HCT116 (cell line): ENCODE measurements at regions not wholly inside any gene's neighbourhood (a gene's known extent, or its start where the extent isn't known, plus 50 kb on each side); places are given as distances from the start of the nearest gene placed in this dataset.

Experiments
- ATAC-seq: fragments of 200-7000 bp; cut with Tn5 transposase; 2 replicates; pipeline ENCODE4 v1.9.1; 2020; ENCODE audit warnings: mild to moderate bottlenecking, moderate library complexity
- BruUV-seq: library from RNA; stranded (reverse); fragments of 400-500 nt; replicated peaks from 2 replicates; lab custom pipeline; 2021; lab: Mats Ljungman, UMichigan
- CTCF ChIA-PET: fragments of 300-600 bp; sonication (Branson Sonifier 250); formaldehyde crosslinking; loops from one replicate; lab custom pipeline; 2021; ENCODE audit warnings: antibody characterized with exemption; lab: Charles Lee
- POLR2A ChIA-PET: fragments of 300-600, 350-600 bp; sonication (Branson Sonifier 250); formaldehyde crosslinking; loops from one replicate; lab custom pipeline; 2021; ENCODE audit warnings: antibody characterized with exemption; lab: Charles Lee
- RAD21 ChIA-PET, 2 experiments: fragments of 300-600 bp; sonication (Branson Sonifier 250); formaldehyde crosslinking; loops; one replicate each; lab custom pipeline; 2023; ENCODE audit warnings: low total read pairs in 2 of 2; ENCODE audit not compliant: uncharacterized antibody in 2 of 2, unreplicated experiment in 2 of 2, low non-redundant PET in 1 of 2; lab: Charles Lee
- DNase-seq: peaks from one replicate; pipeline ENCODE4 v3.0.0-alpha.2; 2010; ENCODE audit warnings: low read depth, low spot score
- H2AFZ ChIP-seq: fragments of 200-600 bp; shearing (Covaris generic), sonication (generic); 2 replicates; pipeline ENCODE4 v1.6.1; 2017; ENCODE audit warnings: low read depth, mixed run types, mixed read lengths, antibody characterized with exemption, low read length; ENCODE audit not compliant: poor library complexity, severe bottlenecking
- H3K27ac ChIP-seq: 2 replicates; pipeline ENCODE4 v1.5.1; 2012; ENCODE audit warnings: low read depth, low read length
- H3K27me3 ChIP-seq: fragments of 200-600 bp; sonication (generic); 2 replicates; pipeline ENCODE4 v1.6.1; 2016; ENCODE audit warnings: mixed run types, low read length, mixed read lengths; ENCODE audit not compliant: insufficient read depth
- H3K36me3 ChIP-seq, 2 experiments: fragments of 200-500 bp in 1 of 2; fragments of 200-600 bp in 1 of 2; sonication (Bioruptor generic) in 1 of 2; sonication (generic) in 1 of 2; 2 replicates each; pipeline versions ENCODE4 v1.5.1 to v1.6.1; 2014 to 2016; ENCODE audit warnings: low read length in 2 of 2, inconsistent platforms in 1 of 2, mixed read lengths in 1 of 2, mixed run types in 1 of 2; ENCODE audit not compliant: insufficient read depth in 2 of 2, control insufficient read depth in 1 of 2
- H3K4me1 ChIP-seq, 2 experiments: fragments of 200-600 bp in 1 of 2; sonication (generic) in 1 of 2; 2 replicates each; pipeline versions ENCODE4 v1.5.1 to v1.6.1; 2012 to 2017; ENCODE audit warnings: low read length in 2 of 2, inconsistent platforms in 1 of 2, mild to moderate bottlenecking in 1 of 2, mixed read lengths in 1 of 2, mixed run types in 1 of 2, moderate library complexity in 1 of 2; ENCODE audit not compliant: insufficient read depth in 2 of 2, control insufficient read depth in 1 of 2
- H3K4me2 ChIP-seq: fragments of 200-600 bp; sonication (generic); 2 replicates; pipeline ENCODE4 v1.6.1; 2017; ENCODE audit warnings: mixed run types, low read length, mixed read lengths
- H3K4me3 ChIP-seq, 2 experiments: fragments of 200-600 bp in 1 of 2; sonication (generic) in 1 of 2; replicated peaks in 1 of 2; 2 replicates each; pipeline ENCODE4 v1.5.1; 2011 to 2016; ENCODE audit warnings: low read length in 2 of 2, control low read depth in 1 of 2, low read depth in 1 of 2, mild to moderate bottlenecking in 1 of 2, mixed read lengths in 1 of 2, mixed run types in 1 of 2
- H3K79me2 ChIP-seq: fragments of 200-600 bp; sonication (generic); 2 replicates; pipeline ENCODE4 v1.6.1; 2017; ENCODE audit warnings: mild to moderate bottlenecking, mixed run types, low read length, moderate library complexity, mixed read lengths; ENCODE audit not compliant: insufficient read depth
- H3K9ac ChIP-seq: fragments of 200-600 bp; sonication (generic); 2 replicates; pipeline ENCODE4 v1.6.1; 2016; ENCODE audit warnings: low read length, mixed read lengths
- H3K9me2 ChIP-seq: fragments of 200-600 bp; sonication (generic), shearing (Covaris generic); 2 replicates; pipeline ENCODE4 v1.6.1; 2017; ENCODE audit warnings: mixed run types, mild to moderate bottlenecking, moderate library complexity; ENCODE audit not compliant: insufficient read depth
- H3K9me3 ChIP-seq, 2 experiments: fragments of 200-500 bp in 1 of 2; fragments of 200-600 bp in 1 of 2; sonication (Bioruptor generic) in 1 of 2; sonication (generic) in 1 of 2; 2 replicates each; pipeline ENCODE4 v1.6.1; 2014 to 2017; ENCODE audit warnings: low read length in 2 of 2, mixed read lengths in 2 of 2, inconsistent platforms in 1 of 2, low read depth in 1 of 2, mild to moderate bottlenecking in 1 of 2, mixed run types in 1 of 2, moderate library complexity in 1 of 2; ENCODE audit not compliant: control insufficient read depth in 1 of 2, insufficient read depth in 1 of 2
- H4K20me1 ChIP-seq: fragments of 200-600 bp; sonication (generic), shearing (Covaris generic); 2 replicates; pipeline ENCODE4 v1.6.1; 2017; ENCODE audit warnings: mixed run types, mild to moderate bottlenecking, moderate library complexity; ENCODE audit not compliant: insufficient read depth
- CTCF ChIP-seq, 3 experiments: fragments of 200-600 bp in 1 of 3; sonication (generic) in 1 of 3; IDR thresholded peaks in 2 of 3; conservative IDR thresholded peaks in 1 of 3; 2 replicates each; pipeline ENCODE4 v1.5.1; 2012 to 2017; ENCODE audit warnings: low read depth in 2 of 3, low read length in 2 of 3, antibody characterized with exemption in 1 of 3, borderline replicate concordance in 1 of 3, control low read depth in 1 of 3, mild to moderate bottlenecking in 1 of 3, mixed read lengths in 1 of 3, mixed run types in 1 of 3, moderate library complexity in 1 of 3; ENCODE audit not compliant: insufficient read depth in 1 of 3
- EGR1 ChIP-seq: IDR thresholded peaks from 2 replicates; pipeline ENCODE4 v1.6.1; 2012; ENCODE audit warnings: low read depth
- ELF1 ChIP-seq: IDR thresholded peaks from 2 replicates; pipeline ENCODE4 v1.6.1; 2012; ENCODE audit warnings: low read depth, borderline replicate concordance
- FOSL1 ChIP-seq: IDR thresholded peaks from 2 replicates; pipeline ENCODE4 v1.6.1; 2012; ENCODE audit warnings: low read depth
- POLR2AphosphoS5 ChIP-seq: IDR thresholded peaks from 2 replicates; pipeline ENCODE4 v1.6.1; 2011; ENCODE audit warnings: mild to moderate bottlenecking, low read depth, low read length, moderate library complexity
- SIN3A ChIP-seq: IDR thresholded peaks from 2 replicates; pipeline ENCODE4 v1.6.1; 2012; ENCODE audit warnings: low read depth
- SP1 ChIP-seq: IDR thresholded peaks from 2 replicates; pipeline ENCODE4 v1.6.1; 2012; ENCODE audit warnings: low read depth
- SRF ChIP-seq: IDR thresholded peaks from 2 replicates; pipeline ENCODE4 v1.6.1; 2012; ENCODE audit warnings: low read depth
- ZNF274 ChIP-seq: fragments of 200-500 bp; sonication (Bioruptor generic); IDR thresholded peaks from 2 replicates; pipeline ENCODE4 v1.6.1; 2014; ENCODE audit warnings: mild to moderate bottlenecking, low read depth, low read length, inconsistent platforms
- intact Hi-C: fragments of 100-400 bp; cut with micrococcal nuclease; formaldehyde crosslinking; loops from 2 replicates; pipeline ENCODE4 v1.10.0; 2022
- TF ChIP-seq, protein P1 (sequence below): IDR thresholded peaks from 2 replicates; pipeline ENCODE4 v1.6.1; 2012; ENCODE audit warnings: low read depth
- TF ChIP-seq, protein P2 (sequence below): IDR thresholded peaks from 2 replicates; pipeline ENCODE4 v1.6.1; 2012

- ChIA-PET POLR2A (no interaction called here), RAD21 (no interaction called here), CTCF (no interaction called here)
- Histone ChIP-seq H2AFZ (no peak overlapping the region), H3K4me2 (no peak overlapping the region), H3K4me1 (no peaks in the 10 kb centered on the region), H3K9me2 (no peaks in the 10 kb centered on the region), H3K36me3 (no peaks in the 10 kb centered on the region), H4K20me1 (no peaks in the 10 kb centered on the region), H3K9me3 (no peaks in the 10 kb centered on the region), H3K27ac (no peak overlapping the region), H3K4me3 (no peak overlapping the region), H3K9ac (no peak overlapping the region), H3K79me2 (no peaks in the 10 kb centered on the region), H3K27me3 (no peaks in the 10 kb centered on the region)
- DNase-seq (no peak), ATAC-seq (no peak)
- intact Hi-C loops = no loop called here
- TF ChIP-seq, protein P1, sequence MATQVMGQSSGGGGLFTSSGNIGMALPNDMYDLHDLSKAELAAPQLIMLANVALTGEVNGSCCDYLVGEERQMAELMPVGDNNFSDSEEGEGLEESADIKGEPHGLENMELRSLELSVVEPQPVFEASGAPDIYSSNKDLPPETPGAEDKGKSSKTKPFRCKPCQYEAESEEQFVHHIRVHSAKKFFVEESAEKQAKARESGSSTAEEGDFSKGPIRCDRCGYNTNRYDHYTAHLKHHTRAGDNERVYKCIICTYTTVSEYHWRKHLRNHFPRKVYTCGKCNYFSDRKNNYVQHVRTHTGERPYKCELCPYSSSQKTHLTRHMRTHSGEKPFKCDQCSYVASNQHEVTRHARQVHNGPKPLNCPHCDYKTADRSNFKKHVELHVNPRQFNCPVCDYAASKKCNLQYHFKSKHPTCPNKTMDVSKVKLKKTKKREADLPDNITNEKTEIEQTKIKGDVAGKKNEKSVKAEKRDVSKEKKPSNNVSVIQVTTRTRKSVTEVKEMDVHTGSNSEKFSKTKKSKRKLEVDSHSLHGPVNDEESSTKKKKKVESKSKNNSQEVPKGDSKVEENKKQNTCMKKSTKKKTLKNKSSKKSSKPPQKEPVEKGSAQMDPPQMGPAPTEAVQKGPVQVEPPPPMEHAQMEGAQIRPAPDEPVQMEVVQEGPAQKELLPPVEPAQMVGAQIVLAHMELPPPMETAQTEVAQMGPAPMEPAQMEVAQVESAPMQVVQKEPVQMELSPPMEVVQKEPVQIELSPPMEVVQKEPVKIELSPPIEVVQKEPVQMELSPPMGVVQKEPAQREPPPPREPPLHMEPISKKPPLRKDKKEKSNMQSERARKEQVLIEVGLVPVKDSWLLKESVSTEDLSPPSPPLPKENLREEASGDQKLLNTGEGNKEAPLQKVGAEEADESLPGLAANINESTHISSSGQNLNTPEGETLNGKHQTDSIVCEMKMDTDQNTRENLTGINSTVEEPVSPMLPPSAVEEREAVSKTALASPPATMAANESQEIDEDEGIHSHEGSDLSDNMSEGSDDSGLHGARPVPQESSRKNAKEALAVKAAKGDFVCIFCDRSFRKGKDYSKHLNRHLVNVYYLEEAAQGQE = no peak
- TF ChIP-seq ELF1 = no peak
- BruUV-seq = no TSS peak
Observed at GRCh38 chr12:67879937-67880336, 109.3 kb upstream of the IFNG-AS1 start.

- Histone ChIP-seq H3K9me2 (no peaks in the 10 kb centered on the region), H3K4me2 (no peak overlapping the region), H3K4me3 (no peak overlapping the region), H4K20me1 (no peaks in the 10 kb centered on the region), H3K9me3 (no peaks in the 10 kb centered on the region), H3K79me2 (no peaks in the 10 kb centered on the region), H2AFZ (no peak overlapping the region), H3K27me3 (no peaks in the 10 kb centered on the region), H3K9ac (no peak overlapping the region), H3K27ac (no peak overlapping the region), H3K4me1 (no peaks in the 10 kb centered on the region), H3K36me3 (no peaks in the 10 kb centered on the region)
- intact Hi-C loops = no loop called here
- RAD21 ChIA-PET = no interaction called here
- no peak for DNase-seq
- CTCF ChIA-PET = no interaction called here
- POLR2A ChIA-PET = no interaction called here
- no peak for ATAC-seq
- no TSS peak for BruUV-seq
- TF ChIP-seq CTCF (IDR thresholded peaks at IDR 0.05 in 2 of 3, conservative IDR thresholded peaks at IDR 0.05 in 1 of 3; ENCODE audit: borderline replicate concordance in 1 of 3, insufficient read depth in 1 of 3, low read depth in 2 of 3, low read length in 2 of 3) (no peak), POLR2AphosphoS5 (no peak), FOSL1 (no peak), SP1 (no peak), EGR1 (no peak), ZNF274 (no peak), SRF (no peak), SIN3A (no peak)
- TF ChIP-seq, protein P1 = no peak
- TF ChIP-seq, protein P2, sequence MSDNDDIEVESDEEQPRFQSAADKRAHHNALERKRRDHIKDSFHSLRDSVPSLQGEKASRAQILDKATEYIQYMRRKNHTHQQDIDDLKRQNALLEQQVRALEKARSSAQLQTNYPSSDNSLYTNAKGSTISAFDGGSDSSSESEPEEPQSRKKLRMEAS = no peak
Observed at GRCh38 chr12:67881565-67881964, 107.7 kb upstream of the IFNG-AS1 start.
